ENCODE measurements at regions not wholly inside any gene's neighbourhood (a gene's known extent, or its start where the extent isn't known, plus 50 kb on each side); places are given as distances from the start of the nearest gene placed in this dataset.
A peak's percentile ranks its signal among the peaks of the same experiment; 100 is the strongest.

DNA sequence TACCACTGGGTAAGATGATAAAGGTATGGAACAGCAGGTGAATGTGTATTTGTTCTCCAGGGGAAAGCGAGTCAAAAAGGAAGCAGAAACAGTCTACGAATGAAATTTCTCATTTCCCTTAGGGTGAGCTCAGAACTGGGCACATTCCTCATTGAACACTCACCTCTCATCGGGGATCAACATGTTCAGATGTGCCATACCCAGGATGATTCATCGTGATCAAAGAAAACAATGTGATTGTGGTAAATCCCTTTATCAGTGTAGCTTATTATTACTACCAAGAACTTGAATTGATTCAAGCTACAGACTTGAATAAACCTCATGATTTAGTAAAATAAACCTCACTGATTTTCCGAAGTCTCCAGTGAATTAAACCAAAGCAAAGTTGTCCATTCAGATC is 72.1 kb downstream of the GJD2 start:
- peak; percentile 69 for DNase-seq (ENCODE audit: low read depth, low spot score)
- H3K9me3 ChIP-seq (ENCODE audit: control insufficient read depth, low read depth, low read length) = no peaks in the 10 kb centered on the region
- H3K36me3 ChIP-seq (ENCODE audit: control insufficient read depth in 2 of 2, extremely low read depth in 1 of 2, insufficient read depth in 2 of 2, low read length in 2 of 2) = no peaks in the 10 kb centered on the region
- H3K4me1 ChIP-seq (ENCODE audit: control insufficient read depth, extremely low read depth, insufficient read depth, low read length) = peaks cover 25% of the 10 kb centered on the region
- H3K27ac ChIP-seq (ENCODE audit: control insufficient read depth, insufficient read depth, low read length) = peak overlapping the region; percentile 62
- no peaks in the 10 kb centered on the region for H4K20me1 ChIP-seq (ENCODE audit: control insufficient read depth, extremely low read depth, insufficient read depth, low read length)
- H3K9me1 ChIP-seq (ENCODE audit: control insufficient read depth, extremely low read depth, insufficient read depth, low read length) = no peaks in the 10 kb centered on the region
- dilution Hi-C loops (cut with MboI; ENCODE audit: extremely low pct_ligation_motif_present, low sequenced_read_pairs) = no loop called here
- FAIRE-seq = peak; percentile 99
- H3K4me2 ChIP-seq (ENCODE audit: control insufficient read depth, extremely low read depth, insufficient read depth, low read depth, low read length) = peak overlapping the region; percentile 79
- H3K27me3 ChIP-seq (ENCODE audit: control insufficient read depth, extremely low read depth, insufficient read depth, low read length) = no peaks in the 10 kb centered on the region
- TF ChIP-seq EZH2 (IDR thresholded peaks at IDR 0.05; ENCODE audit: low read length) = no peak
- TF ChIP-seq, protein P1, sequence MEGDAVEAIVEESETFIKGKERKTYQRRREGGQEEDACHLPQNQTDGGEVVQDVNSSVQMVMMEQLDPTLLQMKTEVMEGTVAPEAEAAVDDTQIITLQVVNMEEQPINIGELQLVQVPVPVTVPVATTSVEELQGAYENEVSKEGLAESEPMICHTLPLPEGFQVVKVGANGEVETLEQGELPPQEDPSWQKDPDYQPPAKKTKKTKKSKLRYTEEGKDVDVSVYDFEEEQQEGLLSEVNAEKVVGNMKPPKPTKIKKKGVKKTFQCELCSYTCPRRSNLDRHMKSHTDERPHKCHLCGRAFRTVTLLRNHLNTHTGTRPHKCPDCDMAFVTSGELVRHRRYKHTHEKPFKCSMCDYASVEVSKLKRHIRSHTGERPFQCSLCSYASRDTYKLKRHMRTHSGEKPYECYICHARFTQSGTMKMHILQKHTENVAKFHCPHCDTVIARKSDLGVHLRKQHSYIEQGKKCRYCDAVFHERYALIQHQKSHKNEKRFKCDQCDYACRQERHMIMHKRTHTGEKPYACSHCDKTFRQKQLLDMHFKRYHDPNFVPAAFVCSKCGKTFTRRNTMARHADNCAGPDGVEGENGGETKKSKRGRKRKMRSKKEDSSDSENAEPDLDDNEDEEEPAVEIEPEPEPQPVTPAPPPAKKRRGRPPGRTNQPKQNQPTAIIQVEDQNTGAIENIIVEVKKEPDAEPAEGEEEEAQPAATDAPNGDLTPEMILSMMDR (optimal IDR thresholded peaks at IDR 0.05 in 1 of 3, IDR thresholded peaks at IDR 0.05 in 1 of 3, conservative IDR thresholded peaks at IDR 0.05 in 1 of 3; ENCODE audit: extremely low read depth in 1 of 3, insufficient read depth in 2 of 3, low read length in 3 of 3) = no peak
- peak overlapping the region; percentile 20 for H3K9ac ChIP-seq (ENCODE audit: control insufficient read depth, extremely low read depth, insufficient read depth, low read length)
- peak overlapping the region; percentile 70 for H2AFZ ChIP-seq (ENCODE audit: control insufficient read depth, low read length)
- no peaks in the 10 kb centered on the region for H3K79me2 ChIP-seq (ENCODE audit: control insufficient read depth, insufficient read depth, low read length)
- H3K4me3 ChIP-seq (ENCODE audit: control insufficient read depth in 2 of 3, extremely low read depth in 1 of 3, insufficient read depth in 2 of 3, low read depth in 1 of 3, low read length in 3 of 3) = peak overlapping the region in 2 of 3 experiments; percentile 40 to 56

DNA sequence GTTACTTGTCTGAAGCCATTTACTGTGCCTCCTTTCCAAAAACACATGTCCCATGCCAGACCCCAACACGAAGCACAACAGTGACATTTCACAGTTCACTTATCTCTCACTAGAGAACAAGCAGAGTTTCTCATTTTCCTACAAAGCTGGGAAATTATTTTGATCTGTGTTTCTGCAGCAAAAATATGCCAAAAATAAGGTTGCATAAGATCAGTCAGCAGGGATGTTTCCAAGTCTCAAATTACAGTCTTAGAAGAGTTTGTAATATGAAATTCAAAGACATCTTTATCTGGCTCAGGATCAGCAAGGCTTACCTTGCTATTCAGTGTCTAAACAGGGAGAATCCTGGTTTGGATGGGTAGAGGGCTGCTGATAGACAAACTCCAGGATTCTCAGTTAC is 75.5 kb downstream of the GJD2 start:
- Histone ChIP-seq H3K4me1 (ENCODE audit: control insufficient read depth, extremely low read depth, insufficient read depth, low read length) (peaks cover 24% of the 10 kb centered on the region), H3K4me3 (ENCODE audit: control insufficient read depth in 2 of 3, extremely low read depth in 1 of 3, insufficient read depth in 2 of 3, low read depth in 1 of 3, low read length in 3 of 3) (no peak overlapping the region), H4K20me1 (ENCODE audit: control insufficient read depth, extremely low read depth, insufficient read depth, low read length) (no peaks in the 10 kb centered on the region), H2AFZ (ENCODE audit: control insufficient read depth, low read length) (no peak overlapping the region), H3K9me1 (ENCODE audit: control insufficient read depth, extremely low read depth, insufficient read depth, low read length) (no peaks in the 10 kb centered on the region), H3K9ac (ENCODE audit: control insufficient read depth, extremely low read depth, insufficient read depth, low read length) (no peak overlapping the region), H3K79me2 (ENCODE audit: control insufficient read depth, insufficient read depth, low read length) (no peaks in the 10 kb centered on the region), H3K27me3 (ENCODE audit: control insufficient read depth, extremely low read depth, insufficient read depth, low read length) (no peaks in the 10 kb centered on the region), H3K4me2 (ENCODE audit: control insufficient read depth, extremely low read depth, insufficient read depth, low read depth, low read length) (no peak overlapping the region), H3K9me3 (ENCODE audit: control insufficient read depth, low read depth, low read length) (no peaks in the 10 kb centered on the region), H3K36me3 (ENCODE audit: control insufficient read depth in 2 of 2, extremely low read depth in 1 of 2, insufficient read depth in 2 of 2, low read length in 2 of 2) (no peaks in the 10 kb centered on the region), H3K27ac (ENCODE audit: control insufficient read depth, insufficient read depth, low read length) (no peak overlapping the region)
- TF ChIP-seq, protein P1 (optimal IDR thresholded peaks at IDR 0.05 in 1 of 3, IDR thresholded peaks at IDR 0.05 in 1 of 3, conservative IDR thresholded peaks at IDR 0.05 in 1 of 3; ENCODE audit: extremely low read depth in 1 of 3, insufficient read depth in 2 of 3, low read length in 3 of 3) = no peak
- TF ChIP-seq EZH2 (IDR thresholded peaks at IDR 0.05; ENCODE audit: low read length) = no peak
- dilution Hi-C loops (cut with MboI; ENCODE audit: extremely low pct_ligation_motif_present, low sequenced_read_pairs) = no loop called here
- DNase-seq (ENCODE audit: low read depth, low spot score) (no peak), FAIRE-seq (no peak)

All from keratinocyte (primary cell).